H9 (cell line): ENCODE measurements at regions not wholly inside any gene's neighbourhood (a gene's known extent, or its start where the extent isn't known, plus 50 kb on each side); places are given as distances from the start of the nearest gene placed in this dataset.
A peak's percentile ranks its signal among the peaks of the same experiment; 100 is the strongest.

ENCODE experiments used
- DNase-seq: peaks from one replicate; pipeline ENCODE4 v3.0.0-alpha.2; 2017
- H2AFZ ChIP-seq: one replicate; pipeline ENCODE4 v1.6.1; 2013; ENCODE audit warnings: mild to moderate bottlenecking, low read length, control low read depth, moderate library complexity
- H2AK5ac ChIP-seq: 2 replicates; pipeline ENCODE4 v1.6.1; 2013; ENCODE audit warnings: low read length, control low read depth, mixed read lengths; ENCODE audit not compliant: insufficient read length
- H2BK120ac ChIP-seq: one replicate; pipeline ENCODE4 v1.6.1; 2013; ENCODE audit warnings: low read depth, mild to moderate bottlenecking, low read length, control low read depth, inconsistent platforms; ENCODE audit not compliant: poor library complexity, severe bottlenecking
- H2BK12ac ChIP-seq: 2 replicates; pipeline ENCODE4 v1.6.1; 2013; ENCODE audit warnings: low read length, control low read depth, mixed read lengths, low read depth; ENCODE audit not compliant: insufficient read length
- H2BK15ac ChIP-seq: 2 replicates; pipeline ENCODE4 v1.6.1; 2013; ENCODE audit warnings: low read depth, low read length, control low read depth
- H2BK20ac ChIP-seq: one replicate; pipeline ENCODE4 v1.6.1; 2013; ENCODE audit warnings: low read depth, mild to moderate bottlenecking, low read length, control low read depth, inconsistent platforms; ENCODE audit not compliant: poor library complexity, severe bottlenecking
- H2BK5ac ChIP-seq: 2 replicates; pipeline ENCODE4 v1.6.1; 2013; ENCODE audit warnings: low read length, control low read depth, mixed read lengths; ENCODE audit not compliant: insufficient read length
- H3K14ac ChIP-seq: 2 replicates; pipeline ENCODE4 v1.6.1; 2013; ENCODE audit warnings: low read length, control low read depth; ENCODE audit not compliant: insufficient read depth
- H3K18ac ChIP-seq: 2 replicates; pipeline ENCODE4 v1.6.1; 2013; ENCODE audit warnings: low read depth, mild to moderate bottlenecking, mixed read lengths, low read length, control low read depth; ENCODE audit not compliant: insufficient read length
- H3K23ac ChIP-seq: 2 replicates; pipeline ENCODE4 v1.6.1; 2013; ENCODE audit warnings: low read length, control low read depth, mixed read lengths, low read depth; ENCODE audit not compliant: insufficient read length
- H3K23me2 ChIP-seq: 2 replicates; pipeline ENCODE4 v1.6.1; 2013; ENCODE audit warnings: low read depth, mild to moderate bottlenecking, mixed read lengths, low read length, control low read depth; ENCODE audit not compliant: insufficient read length, poor library complexity, severe bottlenecking
- H3K27ac ChIP-seq: 2 replicates; pipeline ENCODE4 v1.5.1; 2013; ENCODE audit warnings: low read length, control low read depth, mixed read lengths, low read depth; ENCODE audit not compliant: insufficient read length
- H3K27me3 ChIP-seq: 2 replicates; pipeline ENCODE4 v1.6.1; 2013; ENCODE audit warnings: low read length, control low read depth, inconsistent platforms; ENCODE audit not compliant: insufficient read depth
- H3K4ac ChIP-seq: 2 replicates; pipeline ENCODE4 v1.6.1; 2013; ENCODE audit warnings: low read depth, mild to moderate bottlenecking, control low read depth, inconsistent platforms, low read length, moderate library complexity
- H3K4me1 ChIP-seq: 2 replicates; pipeline ENCODE4 v1.6.1; 2013; ENCODE audit warnings: low read length, control low read depth, inconsistent platforms; ENCODE audit not compliant: insufficient read depth
- H3K4me2 ChIP-seq: 2 replicates; pipeline ENCODE4 v1.6.1; 2013; ENCODE audit warnings: low read length, control low read depth, mixed read lengths; ENCODE audit not compliant: insufficient read length, insufficient read depth
- H3K56ac ChIP-seq: 2 replicates; pipeline ENCODE4 v1.6.1; 2013; ENCODE audit warnings: low read depth, mild to moderate bottlenecking, mixed read lengths, low read length, control low read depth; ENCODE audit not compliant: insufficient read length
- H3K79me1 ChIP-seq: 2 replicates; pipeline ENCODE4 v1.6.1; 2013; ENCODE audit warnings: low read depth, mild to moderate bottlenecking, moderate library complexity, low read length, control low read depth, inconsistent platforms; ENCODE audit not compliant: insufficient read depth, poor library complexity, severe bottlenecking
- H3K79me2 ChIP-seq: 2 replicates; pipeline ENCODE4 v1.6.1; 2013; ENCODE audit warnings: low read length, control low read depth, inconsistent platforms; ENCODE audit not compliant: insufficient read depth
- H3K9ac ChIP-seq: 2 replicates; pipeline ENCODE4 v1.6.1; 2013; ENCODE audit warnings: low read length, control low read depth, mixed read lengths; ENCODE audit not compliant: insufficient read length; ENCODE audit errors: extremely low read depth
- H3K9me3 ChIP-seq: one replicate; pipeline ENCODE4 v1.6.1; 2013; ENCODE audit warnings: low read depth, low read length, inconsistent platforms; ENCODE audit not compliant: control insufficient read depth
- H3T11ph ChIP-seq: one replicate; pipeline ENCODE4 v1.6.1; 2013; ENCODE audit warnings: mild to moderate bottlenecking, low read length, control low read depth, inconsistent platforms
- H4K20me1 ChIP-seq: one replicate; pipeline ENCODE4 v1.6.1; 2013; ENCODE audit not compliant: control insufficient read depth, insufficient read length, insufficient read depth
- H4K5ac ChIP-seq: 2 replicates; pipeline ENCODE4 v1.6.1; 2013; ENCODE audit warnings: low read depth, mild to moderate bottlenecking, mixed read lengths, low read length, control low read depth; ENCODE audit not compliant: insufficient read length
- H4K8ac ChIP-seq: replicated peaks from 2 replicates; pipeline ENCODE4 v1.6.1; 2013; ENCODE audit warnings: low read length, control low read depth, mixed read lengths, low read depth; ENCODE audit not compliant: insufficient read length
- H4K91ac ChIP-seq: 2 replicates; pipeline ENCODE4 v1.6.1; 2013; ENCODE audit warnings: low read depth, mild to moderate bottlenecking, moderate library complexity, mixed read lengths, low read length, control low read depth; ENCODE audit not compliant: insufficient read length
- H3K27ac Mint-ChIP-seq, 3 experiments: 2 replicates in 2 of 3; 3 replicates in 1 of 3; pipeline ENCODE4 v1.8.0; 2020 to 2021; ENCODE audit warnings: mixed read lengths in 3 of 3, mild to moderate bottlenecking in 1 of 3, moderate library complexity in 1 of 3
- H3K27me3 Mint-ChIP-seq: 2 replicates; pipeline ENCODE4 v1.8.0; 2021; ENCODE audit warnings: low read depth, mild to moderate bottlenecking, moderate library complexity, mixed read lengths
- H3K36me3 Mint-ChIP-seq, 3 experiments: 2 replicates in 2 of 3; 3 replicates in 1 of 3; pipeline ENCODE4 v1.8.0; 2020 to 2021; ENCODE audit warnings: low read depth in 3 of 3, mixed read lengths in 3 of 3; ENCODE audit not compliant: insufficient read depth in 1 of 3
- H3K4me1 Mint-ChIP-seq, 2 experiments: 2 replicates each; pipeline ENCODE4 v1.8.0; 2020; ENCODE audit warnings: mixed read lengths in 2 of 2
- H3K4me3 Mint-ChIP-seq, 2 experiments: 2 replicates in 1 of 2; 3 replicates in 1 of 2; pipeline ENCODE4 v1.8.0; 2020 to 2021; ENCODE audit warnings: mild to moderate bottlenecking in 2 of 2, mixed read lengths in 2 of 2, moderate library complexity in 1 of 2
- H3K9me3 Mint-ChIP-seq, 2 experiments: 2 replicates in 1 of 2; 3 replicates in 1 of 2; pipeline ENCODE4 v1.8.0; 2020; ENCODE audit warnings: mild to moderate bottlenecking in 2 of 2, mixed read lengths in 2 of 2, moderate library complexity in 1 of 2
- CTCF ChIP-seq: fragments of 200-600 bp; sonication (generic); conservative IDR thresholded peaks from 3 replicates; pipeline ENCODE4 v1.8.0; 2021; ENCODE audit warnings: antibody characterized with exemption, mild to moderate bottlenecking
- WGBS: extraction: QIAGEN DNeasy Blood & Tissue Kit; methylation state at CpG from one replicate; pipeline ENCODE4 v1.1.7; 2013; ENCODE audit warnings: missing lambda C conversion rate, low lambda C conversion rate, mixed read lengths; ENCODE audit not compliant: insufficient read length; ENCODE audit errors: extremely low coverage; 5-methylcytosine and 5-hydroxymethylcytosine counted together

GRCh38 chr5:146965761-146966659 lies 87.5 kb upstream of the PPP2R2B start:
- no peak overlapping the region for H2BK12ac ChIP-seq
- peak; percentile 56 for DNase-seq
- no peaks in the 10 kb centered on the region for H3K79me1 ChIP-seq
- H3K23ac ChIP-seq = no peak overlapping the region
- whole genome bisulfite sequencing = no CpG with 5 or more reads among the region's 15 CpGs
- no peaks in the 10 kb centered on the region for H3K79me2 ChIP-seq
- H4K8ac ChIP-seq = no peak overlapping the region
- no peak overlapping the region for H2BK15ac ChIP-seq
- no peaks in the 10 kb centered on the region for H3K36me3 Mint-ChIP-seq
- no peak overlapping the region for H2BK20ac ChIP-seq
- no peaks in the 10 kb centered on the region for H4K20me1 ChIP-seq
- no peaks in the 10 kb centered on the region for H3K27me3 ChIP-seq
- no peak overlapping the region for H3K4me2 ChIP-seq
- H3K23me2 ChIP-seq = no peaks in the 10 kb centered on the region
- no peak overlapping the region for H3K56ac ChIP-seq
- no peak overlapping the region for H3K4me3 Mint-ChIP-seq
- no peak overlapping the region for H2AFZ ChIP-seq
- no peak overlapping the region for H3K14ac ChIP-seq
- no peak overlapping the region for H3T11ph ChIP-seq
- no peak overlapping the region for H3K27ac ChIP-seq
- no peak overlapping the region for H3K9ac ChIP-seq
- no peaks in the 10 kb centered on the region for H3K9me3 ChIP-seq
- H3K4ac ChIP-seq = no peak overlapping the region
- H3K18ac ChIP-seq = no peak overlapping the region
- H3K4me1 Mint-ChIP-seq = peaks cover 0 to 3% of the 10 kb centered on the region in 2 experiments; a peak in 1 of 4 replicates
- H3K9me3 Mint-ChIP-seq = no peaks in the 10 kb centered on the region
- no peak overlapping the region for H2AK5ac ChIP-seq
- no peak overlapping the region for H2BK5ac ChIP-seq
- H3K27ac Mint-ChIP-seq = no peak overlapping the region
- peak; percentile 91 for TF ChIP-seq CTCF
- no peak overlapping the region for H4K5ac ChIP-seq
- H3K27me3 Mint-ChIP-seq = no peaks in the 10 kb centered on the region
- H2BK120ac ChIP-seq = no peak overlapping the region
- H3K4me1 ChIP-seq = no peaks in the 10 kb centered on the region
- no peak overlapping the region for H4K91ac ChIP-seq
